ENCODE measurements at regions not wholly inside any gene's neighbourhood (a gene's known extent, or its start where the extent isn't known, plus 50 kb on each side); places are given as distances from the start of the nearest gene placed in this dataset.

GRCh38 chr1:87524021-87524754 lies 195.5 kb downstream of the LMO4 start:
- no peak for DNase-seq (ENCODE audit: low read depth)
- no peak overlapping the region for H3K4me3 ChIP-seq (ENCODE audit: control insufficient read depth, low read depth, low read length)
- no peak for TF ChIP-seq CTCF (conservative IDR thresholded peaks at IDR 0.05; ENCODE audit: control insufficient read depth, insufficient read depth, low read depth, low read length)

DNA sequence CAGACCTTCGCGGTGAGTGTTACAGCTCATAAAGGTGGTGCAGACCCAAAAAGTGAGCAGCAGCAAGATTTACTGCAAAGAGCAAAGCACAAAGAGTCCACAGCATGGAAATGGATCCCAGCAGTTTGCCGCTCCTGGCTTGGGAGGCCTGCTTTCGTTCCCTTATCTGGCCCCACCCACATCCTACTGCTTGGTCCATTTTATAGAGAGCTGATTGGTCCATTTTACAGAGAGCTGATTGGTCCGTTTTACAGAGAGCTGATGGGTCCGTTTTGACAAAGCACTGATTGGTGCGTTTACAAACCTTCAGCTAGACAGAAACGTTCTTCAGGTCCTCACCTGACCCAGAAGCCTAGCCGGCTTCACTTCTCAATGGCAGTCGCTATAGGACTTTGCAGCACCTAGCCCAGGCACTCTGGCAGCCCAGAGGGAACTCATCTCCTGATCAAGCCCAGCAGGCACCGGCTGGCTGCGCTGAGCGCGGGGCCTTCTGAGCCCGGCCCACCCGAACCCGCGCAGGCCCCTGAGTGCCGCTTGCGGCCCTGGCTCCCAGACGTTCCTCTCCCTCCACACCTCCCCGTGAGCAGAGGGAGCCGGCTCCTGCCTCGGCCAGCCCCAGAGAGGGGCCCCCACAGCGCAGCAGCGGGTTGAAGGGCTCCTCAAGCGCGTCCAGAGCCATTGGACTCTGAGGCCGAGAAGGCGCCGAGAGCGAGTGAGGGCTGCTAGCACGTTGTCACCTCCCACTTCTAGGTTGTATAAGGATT lies 200.3 kb downstream of the LMO4 start:
- TF ChIP-seq CTCF (conservative IDR thresholded peaks at IDR 0.05; ENCODE audit: control insufficient read depth, insufficient read depth, low read depth, low read length), result no peak
- H3K4me3 ChIP-seq (ENCODE audit: control insufficient read depth, low read depth, low read length), result no peak overlapping the region
- no peak for DNase-seq (ENCODE audit: low read depth)

- TF ChIP-seq CTCF (conservative IDR thresholded peaks at IDR 0.05; ENCODE audit: control insufficient read depth, insufficient read depth, low read depth, low read length), result no peak
- DNase-seq (ENCODE audit: low read depth), result no peak
- H3K4me3 ChIP-seq (ENCODE audit: control insufficient read depth, low read depth, low read length), result no peak overlapping the region
Measured at GRCh38 chr1:87530042-87530807, 201.5 kb downstream of the LMO4 start.

GRCh38 chr1:87535551-87535950 lies 206.9 kb downstream of the LMO4 start:
- no peak overlapping the region for H3K4me3 ChIP-seq (ENCODE audit: control insufficient read depth, low read depth, low read length)
- no peak for TF ChIP-seq CTCF (conservative IDR thresholded peaks at IDR 0.05; ENCODE audit: control insufficient read depth, insufficient read depth, low read depth, low read length)
- DNase-seq (ENCODE audit: low read depth), result no peak

DNA sequence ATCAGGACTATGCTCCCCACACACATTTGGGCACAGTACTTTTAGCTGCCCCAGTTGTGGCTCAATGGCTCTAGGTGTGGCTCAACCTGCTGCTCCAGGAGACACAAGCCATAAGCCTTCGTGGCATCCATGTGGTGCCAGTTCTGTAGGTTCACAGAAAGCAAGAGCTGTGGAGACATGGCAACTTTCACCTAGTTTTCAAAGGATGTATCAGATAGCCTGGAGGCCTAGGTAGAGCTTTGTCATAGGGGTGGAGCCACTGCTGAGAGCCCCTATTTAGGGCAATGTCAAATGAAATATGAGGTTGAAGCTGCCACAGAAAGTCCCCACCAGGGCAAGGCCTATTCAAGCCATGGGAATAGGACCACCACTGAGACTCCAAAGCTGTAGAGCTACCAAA lies 210.5 kb downstream of the LMO4 start:
- TF ChIP-seq CTCF (conservative IDR thresholded peaks at IDR 0.05; ENCODE audit: control insufficient read depth, insufficient read depth, low read depth, low read length), result no peak
- H3K4me3 ChIP-seq (ENCODE audit: control insufficient read depth, low read depth, low read length), result no peak overlapping the region
- DNase-seq (ENCODE audit: low read depth), result no peak

DNA sequence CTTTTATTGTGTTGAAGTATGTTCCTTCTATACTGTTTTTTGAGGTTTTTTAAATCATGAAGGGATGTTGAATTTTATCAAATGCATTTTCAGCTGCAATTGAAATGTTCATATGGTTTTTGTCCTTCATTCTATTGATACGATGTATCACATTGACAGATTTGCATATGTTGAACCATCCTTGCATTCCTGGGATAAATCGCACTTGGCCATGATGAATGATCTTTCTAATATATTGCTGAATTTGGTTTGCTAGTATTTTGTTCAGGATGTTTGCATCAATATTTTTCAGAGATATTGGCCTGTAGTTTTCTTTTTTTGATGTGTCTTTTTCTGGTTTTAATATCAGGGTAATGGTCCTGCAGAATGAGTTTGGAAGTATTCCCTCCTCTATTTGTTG lies 214.0 kb downstream of the LMO4 start:
- H3K4me3 ChIP-seq (ENCODE audit: control insufficient read depth, low read depth, low read length), result no peak overlapping the region
- no peak for TF ChIP-seq CTCF (conservative IDR thresholded peaks at IDR 0.05; ENCODE audit: control insufficient read depth, insufficient read depth, low read depth, low read length)
- DNase-seq (ENCODE audit: low read depth), result no peak

Measured in fibroblast of mammary gland (primary cell).